NK-92 treated with Interleukin-12 subunit alpha and Interleukin-12 subunit beta, amount 100 ng/mL, for 24 hours (cell line): ENCODE measurements at regions not wholly inside any gene's neighbourhood (a gene's known extent, or its start where the extent isn't known, plus 50 kb on each side); places are given as distances from the start of the nearest gene placed in this dataset.

Experiments used
- DNase-seq: peaks from one replicate; lab custom pipeline; 2025; lab: John Stamatoyannopoulos, UW

- DNase-seq = no peak
These were observed 53.8 kb upstream of the FBN2 start for GRCh38 chr5:128591598-128592455.

DNA sequence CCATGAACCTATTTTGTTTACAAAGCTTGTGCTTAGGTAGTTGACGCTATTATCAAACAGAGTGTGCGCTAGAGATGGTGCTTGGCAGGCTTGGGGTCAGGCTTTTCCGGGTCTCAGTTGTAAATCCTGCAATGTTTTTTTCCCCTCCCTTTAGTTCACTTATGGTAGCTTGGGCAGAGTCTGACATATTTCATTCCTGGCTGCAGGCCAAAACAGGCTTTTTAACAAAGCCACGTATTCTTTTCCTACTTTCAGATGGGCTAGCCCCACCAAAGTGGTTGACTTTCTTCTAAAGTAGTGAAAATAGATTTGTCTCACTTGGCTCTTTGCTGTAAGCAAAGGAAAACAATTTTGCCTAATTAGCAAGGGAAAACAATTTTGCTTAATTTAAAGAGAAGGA is 58.0 kb upstream of the FBN2 start:
- no peak for DNase-seq

DNA sequence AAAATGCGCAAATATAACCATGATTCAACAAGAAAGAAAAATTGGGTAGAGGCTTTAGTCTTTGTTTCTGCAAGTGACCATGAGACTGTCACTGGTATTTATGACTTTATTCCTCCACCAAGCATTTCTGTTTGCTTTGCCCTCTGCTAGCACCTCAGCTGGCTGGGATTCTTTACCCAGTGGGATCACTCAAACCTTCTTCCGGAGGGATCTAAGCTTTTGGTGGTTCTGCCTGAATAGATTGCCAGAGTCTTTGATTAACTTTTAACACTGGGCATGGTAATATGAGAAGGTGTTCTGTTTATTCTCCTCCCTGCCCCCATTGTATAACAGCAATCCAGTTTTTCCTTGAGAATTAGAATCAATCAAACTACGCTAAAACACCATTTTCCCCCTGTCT is 59.1 kb upstream of the FBN2 start:
- no peak for DNase-seq

DNA sequence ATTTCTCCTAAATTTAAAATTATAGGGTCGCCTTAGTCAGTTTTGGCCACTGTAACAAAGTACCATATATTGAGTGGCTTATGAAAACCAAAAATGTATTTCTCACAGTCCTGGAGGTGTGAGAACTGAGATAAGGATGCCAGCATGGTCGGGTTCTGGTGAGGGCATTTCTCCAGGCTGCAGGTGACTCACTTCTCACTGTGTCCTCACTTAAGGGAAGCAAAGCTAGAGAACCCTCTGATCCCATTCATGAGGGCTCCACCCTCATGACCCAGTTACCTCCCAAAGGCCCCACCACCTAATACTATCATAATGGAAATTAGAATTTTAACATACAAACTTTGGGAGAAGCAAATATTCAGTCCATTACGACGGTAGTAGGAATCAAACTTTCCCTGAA is 75.1 kb upstream of the FBN2 start:
- no peak for DNase-seq

GRCh38 chr5:128613766-128614165 is 75.7 kb upstream of the FBN2 start:
- DNase-seq = no peak

- no peak for DNase-seq
These were observed 77.5 kb upstream of the FBN2 start for GRCh38 chr5:128615578-128615977.

DNA sequence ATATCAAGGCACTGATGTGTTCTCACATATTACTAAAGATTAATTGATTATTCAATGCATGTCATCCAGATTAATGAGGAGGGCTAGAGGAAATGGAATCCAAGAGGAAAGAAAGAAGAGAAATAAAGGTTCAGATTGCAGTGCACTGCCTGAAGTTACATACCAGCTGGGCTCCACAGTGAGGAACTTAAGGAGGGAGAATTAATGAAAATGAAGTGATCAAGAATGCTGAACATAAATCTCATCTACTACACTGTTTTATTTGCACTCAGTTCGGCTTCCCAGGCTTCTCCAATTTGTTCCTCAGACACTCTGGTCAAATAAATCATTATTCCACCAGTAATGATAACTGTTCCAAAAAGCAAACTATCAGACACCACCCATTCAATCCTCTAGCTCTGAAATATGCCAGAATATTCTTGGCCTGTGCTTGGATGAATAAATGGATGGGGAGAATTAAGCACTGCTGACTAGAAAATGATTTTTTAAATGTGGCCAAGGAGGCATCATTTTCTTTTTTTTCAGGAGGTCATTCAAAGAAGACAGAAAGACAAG is 88.6 kb upstream of the FBN2 start:
- no peak for DNase-seq

DNA sequence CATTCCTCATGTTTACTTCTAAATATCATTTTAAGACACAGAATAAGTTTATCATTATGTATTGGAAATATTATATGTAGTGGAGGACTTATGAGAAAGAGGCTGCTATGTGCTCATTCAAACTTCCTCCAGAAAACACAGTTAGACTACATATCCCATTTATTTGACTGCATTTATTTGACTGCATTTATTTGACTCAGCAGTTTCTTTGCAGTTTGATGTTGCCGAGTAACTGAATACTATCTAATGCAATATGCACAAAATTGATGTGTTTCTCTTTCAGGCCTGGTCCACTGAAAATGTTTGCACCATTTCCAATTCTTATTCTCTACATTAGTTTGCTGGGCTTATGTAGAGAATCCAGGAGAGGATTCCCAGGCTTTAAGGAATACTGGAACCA is 89.9 kb upstream of the FBN2 start:
- DNase-seq = no peak

DNA sequence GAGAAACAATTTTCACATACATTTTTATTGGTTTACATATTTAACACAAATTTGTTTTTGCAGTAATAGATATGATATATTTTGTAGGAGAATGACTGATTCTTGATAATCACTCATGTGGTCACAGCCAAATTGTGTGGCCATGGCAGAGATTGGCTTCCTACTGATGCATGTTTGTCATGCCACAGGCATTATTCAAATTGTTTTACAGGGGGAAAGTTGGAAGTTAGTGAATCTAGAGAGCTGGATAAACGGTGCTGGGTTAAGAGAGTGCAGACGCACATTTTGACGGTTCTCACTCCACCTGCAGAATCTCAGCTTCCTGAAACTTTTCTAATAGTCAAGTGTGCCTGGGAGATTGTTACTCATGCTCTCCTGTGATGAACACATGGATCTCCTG is 91.1 kb upstream of the FBN2 start:
- DNase-seq = no peak

GRCh38 chr5:128630121-128630520 is 92.1 kb upstream of the FBN2 start:
- DNase-seq = no peak

DNA sequence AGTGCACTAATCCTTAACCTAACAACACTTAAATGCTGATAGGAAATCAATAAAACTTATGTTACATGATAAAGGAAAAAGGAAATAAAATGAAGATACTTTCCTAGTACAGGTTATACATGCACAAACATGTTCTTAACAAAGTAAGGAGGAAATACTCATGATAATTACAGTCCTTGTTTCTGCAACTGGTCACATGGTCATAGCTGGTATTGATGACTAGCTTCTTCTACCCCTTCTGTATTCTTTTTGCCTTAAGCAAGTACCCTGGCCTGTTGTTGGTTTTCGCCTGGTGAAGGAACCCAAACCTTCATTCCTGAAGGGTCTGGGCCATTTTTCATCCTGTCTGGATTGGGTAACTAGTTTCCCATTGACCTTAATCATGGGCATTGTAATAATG is 93.7 kb upstream of the FBN2 start:
- no peak for DNase-seq

- DNase-seq = no peak
These were observed 94.2 kb upstream of the FBN2 start for GRCh38 chr5:128632264-128632663.

DNA sequence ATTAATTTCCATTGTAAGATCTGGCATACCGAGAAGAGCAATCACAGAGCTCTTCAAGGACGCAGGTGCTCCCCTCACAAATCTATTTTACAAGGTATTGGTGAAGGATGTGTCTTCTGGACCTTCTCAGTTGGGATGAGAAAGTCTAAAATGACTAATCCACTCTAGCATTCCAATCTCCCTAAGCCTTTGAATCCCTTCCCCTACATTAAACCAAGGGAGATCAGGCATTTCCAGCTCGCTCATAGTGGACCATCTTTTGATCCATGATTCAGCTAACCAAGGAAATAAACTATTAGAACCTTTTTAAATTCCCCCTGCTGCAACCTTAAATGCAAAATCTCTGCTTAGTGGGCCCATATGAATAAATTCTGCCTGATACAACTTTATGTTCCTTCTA is 95.9 kb upstream of the FBN2 start:
- no peak for DNase-seq

DNA sequence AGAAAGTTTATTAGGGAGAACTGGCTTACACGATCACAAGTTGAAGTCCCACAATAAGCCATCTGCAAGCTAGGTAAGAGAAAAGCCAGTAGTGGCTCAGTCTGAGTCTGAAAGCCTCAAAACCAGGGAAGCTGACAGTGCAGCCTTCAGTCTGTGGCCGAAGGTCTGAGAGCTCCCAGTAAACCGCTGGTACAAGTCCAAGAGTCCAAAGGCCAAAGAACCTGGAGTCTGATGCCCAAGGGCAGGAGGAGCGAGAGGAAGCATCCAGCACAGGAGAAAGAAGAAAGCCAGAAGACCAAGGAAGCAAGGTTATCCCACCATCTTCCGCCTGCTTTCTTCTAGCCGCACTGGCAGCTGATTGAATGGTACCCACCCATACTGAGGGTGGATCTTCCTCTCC is 97.3 kb upstream of the FBN2 start:
- no peak for DNase-seq

DNA sequence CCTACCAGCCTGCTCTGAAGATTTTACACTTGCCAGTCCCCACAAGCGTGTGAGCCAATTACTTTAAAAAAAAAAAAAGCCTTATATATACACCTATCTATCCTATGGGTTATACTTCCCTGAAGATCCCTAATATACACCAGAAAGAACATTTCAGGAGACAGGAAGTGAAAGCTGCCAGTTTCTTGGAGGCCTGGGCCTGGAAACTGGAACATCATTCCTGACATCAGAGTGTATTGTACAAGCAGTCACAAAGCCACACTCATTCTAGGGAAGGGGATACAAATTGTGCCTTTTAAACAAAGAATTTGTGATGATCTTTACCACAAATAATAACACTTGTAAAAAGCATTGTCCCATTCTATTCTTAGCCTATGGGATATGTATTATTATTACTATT is 98.3 kb upstream of the FBN2 start:
- DNase-seq = no peak

DNA sequence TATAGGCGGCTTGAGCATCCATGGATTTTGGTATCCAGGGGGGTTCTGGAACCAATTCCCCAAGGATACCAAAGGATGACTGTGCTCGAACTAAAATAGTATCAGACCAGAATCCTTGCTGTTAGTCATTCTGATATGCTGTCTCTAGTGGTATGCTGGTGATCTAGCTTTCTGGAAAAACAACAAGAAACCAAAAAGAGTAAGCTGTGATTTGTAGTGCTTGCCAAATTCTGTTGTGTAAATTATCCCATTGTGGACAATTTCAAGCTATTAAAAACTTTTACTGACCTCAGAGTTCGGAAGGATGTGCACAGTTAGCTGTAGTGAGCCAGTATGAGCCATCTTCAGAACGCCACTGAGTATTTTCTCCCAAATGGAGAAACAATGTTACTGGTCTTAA is 99.0 kb upstream of the FBN2 start:
- no peak for DNase-seq

DNA sequence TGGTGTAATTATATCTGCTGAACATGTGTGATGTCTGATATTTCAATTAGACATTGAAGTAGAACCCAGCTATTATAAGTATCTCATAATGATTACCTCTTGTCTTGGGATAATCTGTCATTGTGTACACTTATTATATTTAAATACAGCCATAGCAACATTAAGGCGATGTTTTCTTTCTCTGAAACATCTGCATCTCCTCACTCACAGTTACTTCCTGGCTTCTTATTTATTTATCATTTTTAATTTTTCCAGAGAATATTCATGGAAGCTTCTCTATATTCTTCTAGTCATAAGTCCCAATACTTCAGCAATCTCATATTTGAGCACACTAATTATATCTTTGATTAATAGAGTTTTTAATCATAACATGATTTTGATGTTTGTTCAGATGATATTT is 103.8 kb upstream of the FBN2 start:
- no peak for DNase-seq

DNA sequence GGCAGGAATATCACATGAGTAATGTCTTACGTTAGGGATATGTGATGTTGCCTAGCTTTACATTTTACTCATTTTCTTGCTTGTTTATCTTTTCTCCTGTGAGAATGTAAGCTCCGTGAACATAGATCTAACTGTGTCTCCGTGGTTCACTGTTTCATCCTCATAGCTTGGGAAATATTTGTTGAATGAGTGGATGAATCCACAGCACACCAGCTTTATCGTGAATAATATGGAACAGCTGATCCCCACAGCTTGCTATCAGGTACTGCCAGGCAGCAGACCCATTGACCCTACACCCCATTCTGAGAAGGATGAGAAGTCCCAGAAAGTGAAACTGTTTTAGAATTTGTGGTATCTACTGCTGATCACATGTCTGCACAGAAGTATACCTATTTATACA is 106.8 kb upstream of the FBN2 start:
- no peak for DNase-seq

DNA sequence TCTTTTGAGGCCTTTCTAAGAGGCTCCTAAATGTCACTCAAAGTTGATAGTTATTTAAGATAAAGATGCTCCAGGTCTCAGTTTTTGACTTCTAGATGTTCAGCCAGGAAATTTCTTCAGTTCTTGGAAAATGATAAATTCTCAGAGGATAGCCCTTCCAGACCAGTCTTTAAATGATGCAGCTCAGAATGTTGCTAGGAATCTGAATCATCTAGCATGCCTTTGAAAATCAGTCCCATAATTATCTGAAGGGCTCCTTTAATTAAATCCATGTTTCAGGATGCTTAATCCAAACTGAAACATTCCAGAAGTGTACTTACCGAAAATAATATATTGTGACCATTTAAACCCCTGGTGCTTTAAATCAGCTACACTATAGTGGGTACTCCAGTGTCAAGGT is 107.5 kb upstream of the FBN2 start:
- no peak for DNase-seq

GRCh38 chr5:128646176-128646575 is 108.1 kb upstream of the FBN2 start:
- DNase-seq = no peak

DNA sequence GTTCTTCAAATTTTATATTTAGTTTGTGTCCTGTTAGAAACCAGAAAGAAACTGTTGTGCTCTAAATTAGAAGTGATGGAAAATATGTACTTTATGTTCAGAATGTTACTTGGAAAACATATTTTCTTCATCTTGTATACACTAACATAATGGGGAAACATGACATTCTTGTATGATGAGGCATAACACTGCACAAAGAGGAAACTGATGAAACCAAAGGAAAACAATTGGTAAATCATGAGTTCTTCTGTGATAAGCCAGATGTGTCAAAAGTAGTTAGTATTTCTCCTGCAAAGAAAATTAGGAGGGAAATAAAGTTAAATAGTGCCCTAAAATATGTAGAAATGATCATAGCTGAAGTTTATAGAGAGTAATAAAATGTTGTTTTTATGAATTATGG is 111.1 kb upstream of the FBN2 start:
- no peak for DNase-seq

DNA sequence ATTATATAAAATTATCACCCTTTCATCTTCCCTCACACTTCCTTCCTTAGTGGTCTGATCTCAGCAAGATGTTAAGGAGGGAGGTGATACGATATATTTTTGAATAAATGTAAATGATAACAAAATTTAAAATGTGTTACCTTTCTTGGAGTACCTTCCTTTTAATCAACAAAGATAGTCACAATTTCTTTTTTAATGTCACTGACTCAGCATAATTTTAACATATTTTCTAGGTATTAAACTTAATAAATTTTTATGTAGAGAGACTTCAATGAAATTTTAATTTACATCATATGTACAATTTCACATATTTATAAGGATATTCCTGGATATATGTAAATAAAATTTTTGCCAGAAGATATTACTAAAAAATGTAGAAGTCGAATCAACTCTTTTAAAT is 125.0 kb upstream of the FBN2 start:
- DNase-seq = no peak

GRCh38 chr5:128665747-128666355 is 127.8 kb upstream of the FBN2 start:
- DNase-seq = no peak

- no peak for DNase-seq
These were observed 129.1 kb upstream of the FBN2 start for GRCh38 chr5:128667152-128667551.
